GM19455 (cell line): ENCODE measurements at regions not wholly inside any gene's neighbourhood (a gene's known extent, or its start where the extent isn't known, plus 50 kb on each side); places are given as distances from the start of the nearest gene placed in this dataset.
"Not testable (repeated sequence)": the region's sequence is repeated elsewhere in the genome, so short reads cannot be mapped to it uniquely, and the experiment has no call there.

ENCODE experiments used
- ATAC-seq: cut with Tn5 transposase; IDR thresholded peaks from one replicate; pipeline ENCODE4 v1.9.1; 2021; ENCODE audit not compliant: unreplicated experiment

DNA sequence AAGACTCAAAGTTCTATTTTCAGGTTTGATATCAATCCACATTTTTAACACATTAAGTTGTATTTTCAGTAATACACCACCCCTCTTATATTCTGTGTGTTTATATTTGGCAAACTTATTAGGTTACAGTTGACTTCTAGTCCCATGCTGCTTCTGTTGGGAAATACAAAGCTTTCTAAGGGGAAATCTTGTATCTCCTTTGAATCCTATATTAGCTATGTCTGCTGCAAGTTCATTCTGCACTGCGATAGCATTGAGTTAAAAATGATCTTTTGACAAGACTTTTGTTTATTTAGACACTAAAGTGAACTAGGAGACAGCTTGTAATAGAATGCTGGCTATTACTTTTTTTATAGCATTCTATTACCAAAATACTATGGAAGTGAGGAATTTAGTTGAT is 625.1 kb upstream of the ANKRD30A start:
- no peak for ATAC-seq

DNA sequence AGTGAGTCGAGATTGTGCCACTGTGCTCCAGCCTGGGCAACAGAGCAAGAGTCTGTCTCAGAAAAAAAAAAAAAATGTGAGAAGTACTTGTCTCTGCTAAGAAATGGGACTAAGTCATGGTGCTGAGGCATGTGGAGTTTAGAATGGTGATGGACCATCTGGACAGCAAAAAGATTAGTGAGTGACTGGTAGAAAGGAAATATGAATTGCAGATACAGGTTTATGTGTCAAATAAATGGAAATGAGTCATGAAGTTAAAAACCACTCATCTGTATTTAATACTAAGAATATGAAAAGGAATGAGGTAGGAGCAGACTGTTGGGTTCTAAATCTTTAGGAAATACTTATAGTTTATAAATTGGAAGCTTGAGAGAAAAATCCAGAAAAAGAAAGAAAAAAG is 625.7 kb upstream of the ANKRD30A start:
- no peak for ATAC-seq

DNA sequence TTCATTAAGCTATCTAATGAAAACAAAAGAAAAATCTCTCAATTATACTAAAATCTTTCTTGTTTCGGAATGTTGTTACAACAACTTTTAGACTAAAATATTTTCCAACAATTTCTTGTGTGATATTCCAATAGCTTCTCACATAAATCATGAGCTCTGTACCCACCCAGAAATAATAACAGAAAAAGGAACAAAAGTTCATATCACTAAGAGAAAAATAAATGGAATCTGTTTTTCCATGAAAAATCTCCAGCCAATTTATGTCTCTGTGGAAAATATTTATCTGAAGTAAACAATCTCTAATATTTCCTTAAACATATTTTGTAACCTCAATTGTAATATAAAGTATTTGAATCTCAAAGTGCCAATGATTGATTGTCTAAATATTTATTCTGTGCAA is 628.6 kb upstream of the ANKRD30A start:
- ATAC-seq = no peak

DNA sequence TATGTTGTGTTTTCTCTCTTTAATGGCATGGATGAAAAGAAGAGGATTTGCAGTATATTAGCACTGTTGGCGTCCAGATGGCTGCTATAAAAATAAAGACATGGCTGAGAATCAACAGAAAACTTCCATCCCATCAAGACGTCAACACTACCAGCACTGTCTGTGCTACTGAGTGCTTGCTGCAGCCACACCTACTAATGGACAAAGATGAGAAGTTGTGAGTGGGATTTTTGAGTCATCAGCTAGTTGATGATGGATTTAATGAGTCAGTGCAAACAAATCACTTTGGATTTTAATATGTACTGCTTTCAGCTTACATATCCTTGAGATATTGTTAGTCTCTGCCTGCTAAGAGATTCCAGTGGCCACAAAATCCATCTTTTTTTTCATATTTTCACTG is 631.0 kb upstream of the ANKRD30A start:
- ATAC-seq = no peak

DNA sequence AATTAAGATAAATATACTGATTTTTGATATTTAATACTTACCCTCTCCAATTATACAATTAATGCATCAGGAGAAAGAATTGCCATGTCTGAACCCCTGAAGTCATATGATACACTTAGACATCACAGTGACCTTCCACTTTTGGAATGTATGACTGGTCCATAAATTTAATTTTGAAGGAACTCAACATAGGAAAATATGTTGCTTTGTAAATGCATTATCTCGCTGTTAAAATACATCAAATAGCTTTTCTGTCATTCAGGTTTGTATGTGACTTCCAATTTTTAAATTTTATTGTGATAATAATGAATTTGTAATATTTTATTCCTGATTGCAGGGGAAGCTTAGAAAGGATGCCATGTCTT is 631.9 kb upstream of the ANKRD30A start:
- no peak for ATAC-seq

DNA sequence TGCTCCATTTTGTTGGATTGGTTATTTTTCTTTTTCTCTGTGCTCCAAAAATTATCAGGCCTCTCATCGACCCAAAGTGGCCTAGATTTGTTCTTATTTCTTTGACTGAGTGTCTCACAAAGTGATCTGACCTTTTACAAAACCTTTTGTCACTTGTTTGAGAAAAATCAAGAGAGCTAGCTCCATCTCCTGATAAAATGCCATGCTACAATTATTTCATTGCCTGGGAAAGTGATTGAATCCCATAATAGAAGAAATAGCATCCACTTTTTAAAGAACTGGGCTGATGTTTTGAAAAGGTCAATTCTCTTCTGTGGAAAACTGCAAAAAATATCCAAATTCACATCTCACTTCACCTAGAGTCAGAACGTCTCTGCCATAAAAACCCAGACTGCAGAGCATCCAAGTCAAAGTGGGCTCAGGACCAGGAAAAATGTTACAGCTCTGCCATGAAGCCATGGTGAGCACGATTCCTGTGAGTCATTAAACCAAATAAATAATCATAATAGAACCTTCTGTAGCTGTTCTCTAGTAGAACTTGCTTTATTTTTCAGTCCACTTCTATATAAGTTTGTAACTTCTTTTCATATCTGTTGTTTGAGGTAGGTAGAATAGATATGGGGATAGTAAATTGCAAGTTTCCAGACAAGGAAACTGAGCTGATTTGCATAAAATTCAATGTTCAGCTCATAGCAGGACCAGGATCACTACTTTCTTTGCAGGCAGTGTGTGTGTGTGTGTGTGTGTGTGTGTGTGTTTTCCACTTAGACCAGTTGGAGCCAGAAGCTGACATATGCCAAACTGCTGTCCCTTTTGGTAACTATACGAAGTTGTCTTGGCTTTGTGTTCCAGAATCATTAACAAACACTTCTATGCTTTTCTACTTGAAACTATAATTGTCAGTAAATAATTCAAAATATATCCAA is 632.5 kb upstream of the ANKRD30A start:
- ATAC-seq = no peak

DNA sequence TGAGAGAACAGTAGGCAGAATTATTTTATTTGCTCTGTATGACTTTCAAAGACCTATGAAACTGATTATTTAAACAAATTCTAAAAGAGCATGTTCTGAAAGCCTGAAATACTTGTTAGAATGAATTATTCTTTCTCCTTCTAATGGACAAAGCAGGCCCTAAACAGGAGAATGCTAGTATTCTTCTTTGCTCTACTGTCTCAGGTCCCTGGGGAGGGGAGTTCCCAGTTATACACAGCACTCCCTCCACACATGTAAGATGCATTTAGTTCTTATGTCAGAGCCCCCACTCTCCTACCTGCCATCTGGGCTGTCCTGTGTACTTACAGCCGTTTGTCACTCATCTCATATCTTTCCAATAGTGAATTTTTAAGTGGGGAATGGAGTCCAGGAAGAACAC is 633.5 kb upstream of the ANKRD30A start:
- ATAC-seq = no peak

DNA sequence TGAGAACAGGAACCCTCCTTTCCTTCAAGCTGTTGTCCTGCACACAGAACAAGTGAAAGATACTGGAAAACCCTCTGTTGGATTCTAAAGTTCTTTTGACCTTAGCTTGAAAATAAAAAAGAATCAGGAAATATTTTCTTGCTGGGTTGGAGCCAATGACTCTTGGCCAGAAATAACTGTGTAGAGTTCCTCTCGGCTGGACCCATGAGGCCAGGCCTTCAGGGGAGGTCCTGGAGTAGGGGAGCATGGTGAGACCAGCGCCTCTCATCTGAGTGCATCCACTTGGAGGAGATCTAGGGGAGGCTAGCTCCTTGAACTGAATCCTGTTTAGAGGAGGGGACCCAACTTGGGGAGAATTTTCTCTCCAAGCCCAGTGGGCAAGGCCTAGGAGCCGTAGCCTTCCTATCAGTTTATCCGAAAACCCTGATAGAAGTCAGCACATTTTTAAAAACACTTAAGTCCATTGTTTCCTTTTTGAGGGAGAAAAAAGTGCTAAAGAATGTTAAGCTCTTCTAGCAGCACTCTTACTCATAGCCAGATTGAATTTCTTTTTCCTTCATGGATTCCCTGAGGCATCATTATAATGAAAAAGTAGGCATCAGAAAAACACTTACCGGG is 635.7 kb upstream of the ANKRD30A start:
- no peak for ATAC-seq

DNA sequence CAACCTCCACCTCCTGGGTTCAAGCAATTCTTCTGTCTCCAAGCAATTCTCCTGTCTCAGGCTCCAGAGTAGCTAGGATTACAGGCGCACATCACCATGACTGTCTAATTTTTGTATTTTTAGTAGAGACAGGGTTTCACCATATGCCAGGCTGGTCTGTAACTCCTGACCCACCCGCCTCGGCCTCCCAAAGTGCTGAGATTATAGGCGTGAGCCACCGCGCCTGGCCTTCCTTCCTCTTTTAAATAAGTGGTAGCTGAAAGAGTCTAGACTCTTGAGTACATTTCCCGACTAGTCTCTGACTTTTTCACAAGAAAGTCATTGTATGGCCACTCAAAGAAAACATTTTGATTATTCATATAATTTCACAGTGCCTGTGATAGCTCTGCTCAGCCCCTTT is 636.2 kb upstream of the ANKRD30A start:
- ATAC-seq = no peak

DNA sequence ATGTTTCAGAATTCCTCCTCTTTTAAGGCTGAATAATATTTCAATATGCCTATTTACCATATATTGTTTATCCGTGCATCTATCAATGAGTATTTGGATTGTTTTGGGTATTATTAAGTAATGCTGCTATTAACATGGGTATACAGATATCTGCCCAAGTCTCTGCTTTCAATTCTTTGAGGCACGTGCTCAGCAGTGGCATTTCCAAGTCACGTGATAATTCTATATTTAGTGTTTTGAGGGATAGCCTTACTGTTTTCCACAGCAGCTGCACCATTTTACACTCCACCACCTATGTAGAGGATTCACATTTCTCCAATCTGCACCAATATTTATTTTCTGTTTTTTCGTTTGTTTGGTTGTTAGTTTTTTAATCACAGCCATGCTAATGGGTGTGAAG is 636.8 kb upstream of the ANKRD30A start:
- ATAC-seq = no peak

DNA sequence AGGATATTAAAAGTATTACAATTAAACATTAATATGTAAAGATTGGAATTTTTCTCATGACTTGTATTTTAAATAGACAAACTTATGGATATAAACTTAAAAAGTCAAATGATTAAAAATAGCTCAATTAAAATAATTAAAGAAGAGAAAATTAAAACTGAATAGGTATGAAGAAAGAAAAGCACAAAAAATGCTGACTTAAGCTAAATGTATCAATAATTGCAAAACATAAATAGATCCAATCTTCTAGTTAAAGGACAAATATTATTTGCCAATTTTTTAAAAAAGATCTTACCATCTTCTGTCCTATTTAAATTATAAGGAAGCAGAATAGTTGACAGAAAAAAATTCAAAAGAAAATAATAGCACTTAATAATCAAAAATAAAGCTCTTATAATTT is 646.3 kb upstream of the ANKRD30A start:
- no peak for ATAC-seq

DNA sequence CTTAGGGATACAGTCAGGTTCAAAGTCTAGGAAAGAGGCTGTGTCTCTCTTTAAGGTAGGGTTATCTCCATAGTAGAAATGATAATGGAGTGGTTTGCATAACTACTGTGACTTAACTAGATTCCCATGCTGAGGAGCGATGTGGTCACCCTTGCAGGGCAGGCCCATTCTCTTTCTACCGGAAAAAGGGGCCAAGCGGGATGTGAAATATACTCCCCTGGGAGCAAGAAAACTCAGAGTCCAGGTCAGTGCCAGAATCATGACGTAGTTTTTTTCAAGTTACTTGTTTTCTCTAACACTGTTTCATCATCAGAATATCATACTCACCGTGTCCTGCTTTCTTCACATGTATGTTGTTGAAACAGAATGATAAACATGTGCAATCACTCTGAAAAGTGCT is 649.0 kb upstream of the ANKRD30A start:
- ATAC-seq = no peak

DNA sequence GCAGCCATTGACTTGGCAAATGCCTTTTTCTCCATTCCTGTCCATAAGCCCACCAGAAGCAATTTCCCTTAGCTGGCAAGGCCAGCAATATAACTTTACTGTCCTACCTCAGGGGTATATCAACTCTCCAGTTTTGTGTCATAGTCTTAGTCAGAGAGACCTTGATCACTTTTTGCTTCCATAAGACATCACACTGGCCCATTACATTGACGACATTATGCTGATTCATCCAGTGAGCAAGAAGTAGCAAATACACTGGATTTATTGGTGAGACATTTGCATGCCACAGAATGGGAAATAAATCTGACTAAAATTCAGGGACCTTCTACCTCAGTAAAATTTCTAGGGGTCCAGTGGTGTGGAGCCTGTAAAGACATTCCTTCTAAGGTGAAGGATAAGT is 649.7 kb upstream of the ANKRD30A start:
- no peak for ATAC-seq

DNA sequence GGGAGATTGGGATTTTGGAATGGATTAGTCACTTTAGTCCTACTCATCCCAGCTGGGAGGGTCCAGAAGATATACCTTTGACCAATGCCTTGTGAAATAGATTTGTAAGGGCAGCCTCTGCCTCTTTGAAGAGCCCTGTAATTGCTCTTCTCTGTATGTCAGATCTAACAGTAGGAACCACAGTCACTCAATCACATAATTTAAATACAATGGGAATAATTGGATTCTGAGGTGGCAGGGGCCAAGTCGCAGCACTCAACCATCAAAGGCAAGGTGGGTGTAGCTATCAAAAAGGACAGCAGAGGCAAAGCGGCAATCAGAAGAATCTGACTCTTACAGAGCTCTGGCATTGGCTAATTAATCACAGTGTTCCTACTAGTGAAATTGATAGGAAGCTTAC is 650.9 kb upstream of the ANKRD30A start:
- no peak for ATAC-seq

DNA sequence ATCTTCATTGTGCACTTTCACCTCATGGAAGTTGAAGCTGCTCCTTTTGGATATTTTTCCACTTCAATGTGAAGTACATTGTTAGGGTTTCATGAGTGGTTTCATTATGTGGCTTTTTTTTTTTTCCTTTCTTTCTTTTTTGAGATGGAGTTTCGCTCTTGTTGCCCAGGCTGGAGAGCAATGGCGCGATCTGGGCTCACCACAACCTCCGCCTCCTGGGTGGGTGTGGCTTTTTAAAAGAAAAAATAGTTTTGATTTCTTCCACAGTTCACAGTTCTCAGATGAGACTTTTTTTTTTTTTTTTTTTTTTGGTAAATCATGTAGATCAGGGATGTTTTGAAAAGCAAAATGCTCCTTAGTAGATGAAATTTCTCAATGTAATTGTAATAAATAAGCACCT is 652.3 kb upstream of the ANKRD30A start:
- no peak for ATAC-seq

DNA sequence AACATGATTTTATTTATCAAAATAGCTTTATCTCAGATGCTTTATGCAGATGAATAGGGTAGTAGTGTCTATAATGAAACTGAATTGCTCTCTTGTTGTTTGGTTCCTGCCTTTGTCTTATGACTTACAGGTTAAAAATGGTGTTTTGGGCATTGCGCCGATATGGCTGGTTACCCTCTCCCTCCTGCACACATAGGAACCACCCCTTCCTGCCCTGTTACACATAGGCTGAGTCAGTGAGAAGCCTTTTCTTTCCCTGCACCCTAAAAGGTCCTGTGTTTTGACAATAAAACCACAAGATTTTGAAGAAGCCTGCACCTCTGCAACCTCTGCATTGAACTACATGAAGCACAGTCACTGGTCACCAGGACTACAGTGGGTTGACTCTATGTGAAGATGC is 655.8 kb upstream of the ANKRD30A start:
- no peak for ATAC-seq

DNA sequence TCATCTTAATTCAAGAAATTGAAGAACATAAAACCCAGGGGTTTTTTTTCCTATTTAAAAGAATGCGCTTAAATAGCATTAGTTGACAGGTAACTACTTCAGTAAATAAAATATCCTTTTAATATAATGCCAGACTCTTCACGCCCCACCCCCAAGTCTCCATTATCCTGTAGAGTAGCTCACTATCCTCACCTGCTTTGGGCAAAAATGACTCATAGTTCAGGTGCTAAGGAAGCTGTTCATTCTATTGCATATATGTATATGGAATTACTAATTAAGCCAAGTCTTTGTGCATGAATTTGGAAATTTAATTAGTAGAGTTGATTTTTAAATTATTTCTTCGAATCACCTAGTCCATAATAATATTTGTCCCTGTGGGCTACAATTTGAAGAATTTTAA is 656.8 kb upstream of the ANKRD30A start:
- no peak for ATAC-seq

DNA sequence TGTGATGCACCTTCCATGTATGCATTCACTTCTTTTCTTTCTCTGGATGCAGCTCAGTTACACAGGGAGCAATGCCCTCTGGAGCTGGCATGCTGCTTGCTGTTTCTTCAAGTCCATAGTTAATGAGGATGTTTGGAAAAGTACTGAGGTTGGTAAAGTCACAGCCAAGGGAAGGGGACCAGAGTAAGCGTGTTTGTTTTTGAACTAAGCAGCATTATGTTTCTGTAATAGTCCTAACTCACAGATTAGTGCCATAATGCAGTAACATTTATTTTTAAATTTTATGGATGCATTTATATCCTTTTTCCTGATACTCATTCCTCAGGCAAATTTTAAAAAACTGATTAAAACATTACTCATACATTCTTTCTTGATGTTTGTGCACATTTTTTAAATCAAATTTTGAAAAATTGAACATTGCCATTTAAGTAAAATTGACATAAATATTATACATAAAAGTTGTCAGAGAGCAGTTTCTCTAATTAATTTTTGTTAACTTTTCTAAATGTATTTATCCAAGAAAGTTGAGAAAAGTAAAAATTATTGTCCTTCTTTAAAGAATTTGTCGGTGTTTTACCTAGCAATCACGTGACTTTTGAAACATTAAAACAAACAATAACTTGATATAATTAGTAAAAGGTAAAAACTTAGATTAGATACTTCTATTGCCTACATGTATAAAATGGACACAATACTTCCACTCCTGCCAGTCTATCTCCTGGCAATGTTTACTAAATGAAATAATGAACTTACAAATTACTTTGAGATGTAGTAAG is 659.6 kb upstream of the ANKRD30A start:
- ATAC-seq = no peak

DNA sequence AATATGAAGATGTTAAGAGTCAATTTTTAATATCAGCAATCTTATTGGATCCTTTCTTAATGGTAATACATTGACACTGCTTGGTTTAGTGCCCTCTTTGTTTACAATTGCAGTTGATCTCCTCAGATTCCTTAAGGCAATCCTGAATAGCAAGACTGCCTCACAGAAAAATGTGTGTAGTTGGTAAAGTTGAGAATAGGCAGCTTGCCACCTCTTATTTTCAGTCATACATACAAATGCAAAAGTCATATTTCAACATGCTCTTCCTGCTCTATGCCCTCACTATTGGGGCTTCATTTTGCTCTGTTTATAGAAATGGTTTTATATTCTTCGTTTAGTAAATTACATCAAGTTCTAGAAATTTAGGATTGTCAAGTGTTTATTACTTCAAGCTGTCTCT is 661.1 kb upstream of the ANKRD30A start:
- ATAC-seq = no peak

DNA sequence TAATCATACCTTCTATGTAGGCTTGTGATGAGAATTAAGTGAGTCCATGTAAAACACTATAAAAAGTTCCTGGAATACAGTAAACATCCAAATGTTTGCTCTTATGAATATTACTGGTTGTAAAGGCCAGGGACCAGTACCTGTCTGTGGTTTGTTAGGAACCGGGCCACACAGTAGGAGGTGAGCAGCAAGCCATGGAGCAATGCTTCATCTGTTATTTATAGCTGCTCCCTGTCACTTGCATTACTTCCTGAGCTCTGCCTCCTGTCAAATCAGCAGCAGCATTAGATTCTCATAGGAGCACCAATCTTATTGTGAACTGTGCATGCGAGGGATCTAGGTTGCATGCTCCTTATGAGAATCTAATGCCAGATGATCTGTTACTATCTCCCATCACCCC is 662.0 kb upstream of the ANKRD30A start:
- ATAC-seq = no peak

DNA sequence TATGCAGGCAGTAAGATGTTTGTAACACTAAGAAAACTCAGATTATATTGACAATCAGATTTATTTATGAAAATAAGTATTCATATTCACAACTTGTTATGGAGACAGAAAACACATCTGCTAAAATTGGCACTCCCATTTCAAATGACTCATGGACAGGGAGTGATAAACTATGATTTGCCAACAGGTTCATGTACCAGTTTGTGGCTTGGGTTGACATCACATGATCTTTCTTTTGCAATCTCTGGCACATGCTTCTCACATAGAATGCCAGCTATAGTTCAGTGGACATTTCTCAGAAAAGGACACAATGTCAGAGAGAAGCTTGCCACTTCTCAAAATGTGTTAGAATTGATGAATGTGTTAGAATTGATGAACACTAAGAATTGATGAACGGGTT is 663.2 kb upstream of the ANKRD30A start:
- ATAC-seq = no peak

DNA sequence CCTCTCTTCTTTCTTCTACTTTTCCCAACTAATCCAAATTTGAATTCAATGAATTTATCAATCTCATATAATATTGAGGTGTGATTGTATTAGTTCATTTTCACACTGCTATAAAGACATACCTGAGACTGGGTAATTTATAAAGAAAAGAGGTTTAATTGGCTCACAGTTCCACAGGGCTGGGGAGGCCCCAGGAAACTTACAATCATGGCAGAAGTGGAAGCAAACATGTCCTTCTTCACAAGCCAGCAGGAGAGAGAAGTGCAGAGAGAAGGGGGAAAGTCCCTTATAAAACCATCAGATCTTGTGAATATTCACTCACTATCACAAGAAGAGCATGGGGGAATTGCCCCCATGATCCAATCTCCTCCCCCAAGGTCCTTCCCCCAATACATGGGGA is 667.0 kb upstream of the ANKRD30A start:
- not testable (repeated sequence) for ATAC-seq
